OCI-LY1 (cell line): ENCODE measurements at regions not wholly inside any gene's neighbourhood (a gene's known extent, or its start where the extent isn't known, plus 50 kb on each side); places are given as distances from the start of the nearest gene placed in this dataset.

Experiments
- H2AFZ ChIP-seq: fragments of 200-600 bp; sonication (generic), shearing (Covaris generic); 2 replicates; pipeline ENCODE4 v1.6.0; 2014; ENCODE audit warnings: antibody characterized with exemption, mild to moderate bottlenecking, low read length
- H3F3A ChIP-seq: fragments of 200-600 bp; sonication (generic), shearing (Covaris generic); 2 replicates; pipeline ENCODE4 v1.6.0; 2014; ENCODE audit warnings: mild to moderate bottlenecking, antibody characterized with exemption, low read length, moderate library complexity; ENCODE audit not compliant: insufficient read depth
- H3K27ac ChIP-seq: fragments of 200-600 bp; sonication (generic); 2 replicates; pipeline ENCODE4 v1.5.1; 2014; ENCODE audit warnings: low read length, mixed run types, mild to moderate bottlenecking, low read depth; ENCODE audit not compliant: poor library complexity, severe bottlenecking
- H3K27me3 ChIP-seq: fragments of 200-600 bp; sonication (generic); 2 replicates; pipeline ENCODE4 v1.6.0; 2014; ENCODE audit warnings: antibody characterized with exemption, mild to moderate bottlenecking, low read length, moderate library complexity; ENCODE audit not compliant: insufficient read depth
- H3K36me3 ChIP-seq: fragments of 200-600 bp; sonication (generic); 2 replicates; pipeline ENCODE4 v1.6.1; 2014; ENCODE audit warnings: mild to moderate bottlenecking, antibody characterized with exemption, low read length, moderate library complexity, mixed read lengths; ENCODE audit not compliant: insufficient read depth
- H3K4me1 ChIP-seq: fragments of 200-600 bp; sonication (generic); 2 replicates; pipeline ENCODE4 v1.5.1; 2014; ENCODE audit warnings: mild to moderate bottlenecking, low read length, moderate library complexity; ENCODE audit not compliant: insufficient read depth, severe bottlenecking
- H3K4me2 ChIP-seq: fragments of 200-600 bp; sonication (generic), shearing (Covaris generic); 2 replicates; pipeline ENCODE4 v1.6.1; 2014; ENCODE audit warnings: low read length
- H3K4me3 ChIP-seq: fragments of 200-600 bp; sonication (generic); 2 replicates; pipeline ENCODE4 v1.5.1; 2014; ENCODE audit warnings: low read length, low read depth, mild to moderate bottlenecking, mixed read lengths; ENCODE audit not compliant: poor library complexity, severe bottlenecking
- H3K79me2 ChIP-seq: fragments of 200-600 bp; shearing (Covaris generic); 2 replicates; pipeline ENCODE4 v1.6.1; 2016; ENCODE audit warnings: mixed run types, low read length, mixed read lengths; ENCODE audit not compliant: insufficient read depth
- H3K9ac ChIP-seq: fragments of 200-600 bp; sonication (generic), shearing (Covaris generic); 2 replicates; pipeline ENCODE4 v1.6.1; 2014; ENCODE audit warnings: mild to moderate bottlenecking, low read length, mixed read lengths
- H3K9me2 ChIP-seq: fragments of 200-600 bp; sonication (generic), shearing (Covaris generic); 2 replicates; pipeline ENCODE4 v1.6.1; 2014; ENCODE audit warnings: low read depth, mild to moderate bottlenecking, low read length, mixed read lengths
- H3K9me3 ChIP-seq: fragments of 200-600 bp; shearing (Covaris generic); 2 replicates; pipeline ENCODE4 v1.6.1; 2014; ENCODE audit warnings: low read length, mixed read lengths
- H4K20me1 ChIP-seq: fragments of 200-600 bp; sonication (generic), shearing (Covaris generic); 2 replicates; pipeline ENCODE4 v1.6.0; 2016; ENCODE audit warnings: mild to moderate bottlenecking, low read length; ENCODE audit not compliant: insufficient read depth
- EZH2 ChIP-seq: fragments of 200-600 bp; sonication (generic), shearing (Covaris generic); IDR thresholded peaks from 2 replicates; pipeline ENCODE4 v1.8.0; 2017; ENCODE audit warnings: borderline replicate concordance, mixed run types, mild to moderate bottlenecking, antibody characterized with exemption, low read length, moderate library complexity, mixed read lengths
- TF ChIP-seq, protein P1 (sequence below): fragments of 200-600 bp; sonication (generic), shearing (Covaris generic); IDR thresholded peaks from 2 replicates; pipeline ENCODE4 v1.5.1; 2017; ENCODE audit warnings: mild to moderate bottlenecking, antibody characterized with exemption, low read length, moderate library complexity, mixed read lengths

DNA sequence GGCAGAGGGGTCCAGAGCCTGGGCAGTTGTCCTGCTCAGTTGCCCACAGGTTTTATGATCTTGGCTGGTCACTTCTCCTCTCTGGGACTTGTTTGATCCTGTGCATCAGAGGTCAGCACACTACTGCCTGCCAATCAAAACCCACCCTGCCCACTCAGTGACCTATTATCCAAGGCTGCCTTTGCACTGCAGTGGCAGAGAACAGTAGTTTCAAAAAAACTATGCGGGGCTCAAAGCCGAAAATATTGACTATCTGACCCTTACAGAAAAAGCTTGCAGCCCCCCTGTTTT lies 218.2 kb downstream of the CYP26B1 start:
- Histone ChIP-seq H4K20me1 (no peaks in the 10 kb centered on the region), H2AFZ (no peak overlapping the region), H3K27me3 (no peaks in the 10 kb centered on the region), H3K27ac (no peak overlapping the region), H3K36me3 (no peaks in the 10 kb centered on the region), H3K9me2 (no peaks in the 10 kb centered on the region), H3K9ac (no peak overlapping the region), H3K9me3 (no peaks in the 10 kb centered on the region), H3F3A (no peaks in the 10 kb centered on the region), H3K79me2 (no peaks in the 10 kb centered on the region), H3K4me3 (no peak overlapping the region), H3K4me2 (no peak overlapping the region), H3K4me1 (no peaks in the 10 kb centered on the region)
- TF ChIP-seq EZH2, result no peak
- TF ChIP-seq, protein P1, sequence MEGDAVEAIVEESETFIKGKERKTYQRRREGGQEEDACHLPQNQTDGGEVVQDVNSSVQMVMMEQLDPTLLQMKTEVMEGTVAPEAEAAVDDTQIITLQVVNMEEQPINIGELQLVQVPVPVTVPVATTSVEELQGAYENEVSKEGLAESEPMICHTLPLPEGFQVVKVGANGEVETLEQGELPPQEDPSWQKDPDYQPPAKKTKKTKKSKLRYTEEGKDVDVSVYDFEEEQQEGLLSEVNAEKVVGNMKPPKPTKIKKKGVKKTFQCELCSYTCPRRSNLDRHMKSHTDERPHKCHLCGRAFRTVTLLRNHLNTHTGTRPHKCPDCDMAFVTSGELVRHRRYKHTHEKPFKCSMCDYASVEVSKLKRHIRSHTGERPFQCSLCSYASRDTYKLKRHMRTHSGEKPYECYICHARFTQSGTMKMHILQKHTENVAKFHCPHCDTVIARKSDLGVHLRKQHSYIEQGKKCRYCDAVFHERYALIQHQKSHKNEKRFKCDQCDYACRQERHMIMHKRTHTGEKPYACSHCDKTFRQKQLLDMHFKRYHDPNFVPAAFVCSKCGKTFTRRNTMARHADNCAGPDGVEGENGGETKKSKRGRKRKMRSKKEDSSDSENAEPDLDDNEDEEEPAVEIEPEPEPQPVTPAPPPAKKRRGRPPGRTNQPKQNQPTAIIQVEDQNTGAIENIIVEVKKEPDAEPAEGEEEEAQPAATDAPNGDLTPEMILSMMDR, result no peak

DNA sequence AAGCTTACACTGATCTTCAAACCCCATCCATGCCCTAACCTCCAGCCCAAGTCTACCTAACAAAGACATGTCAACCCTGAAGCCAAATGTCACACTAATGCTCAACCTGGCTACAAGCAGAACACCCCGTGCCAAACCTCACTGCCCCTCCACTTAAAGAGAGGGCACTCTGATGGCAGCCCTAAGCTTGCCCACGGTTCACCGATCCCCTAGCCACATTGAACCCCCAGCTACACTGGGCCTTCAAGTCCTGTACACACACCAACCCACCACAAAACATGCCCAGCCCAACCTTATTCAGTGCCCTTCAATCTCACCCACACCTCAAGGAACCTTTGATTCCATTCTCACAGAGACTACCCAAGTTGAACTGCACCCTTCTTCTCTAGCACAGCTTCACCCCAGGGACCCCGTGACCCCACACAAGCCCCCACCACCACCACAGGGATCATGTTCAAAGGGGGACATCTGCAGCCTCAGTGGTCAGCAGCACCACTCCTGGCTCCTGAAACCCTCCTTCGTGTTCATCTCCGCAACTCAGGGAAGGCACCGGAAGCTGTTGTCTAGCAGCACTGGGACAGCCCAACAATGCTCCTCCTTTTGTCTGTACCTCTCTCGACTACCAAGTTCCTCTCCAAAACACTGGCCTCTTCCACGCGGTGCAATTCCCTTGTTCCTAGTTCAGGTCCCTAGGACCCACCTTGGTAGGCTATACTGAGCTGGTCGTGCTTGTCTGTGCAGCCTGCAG lies 218.8 kb downstream of the CYP26B1 start:
- Histone ChIP-seq H3K36me3 (no peaks in the 10 kb centered on the region), H3K9me2 (no peaks in the 10 kb centered on the region), H3K9ac (no peak overlapping the region), H3K4me2 (no peak overlapping the region), H3K79me2 (no peaks in the 10 kb centered on the region), H3K27ac (no peak overlapping the region), H4K20me1 (no peaks in the 10 kb centered on the region), H3K4me1 (no peaks in the 10 kb centered on the region), H3K4me3 (no peak overlapping the region), H2AFZ (no peak overlapping the region), H3K27me3 (no peaks in the 10 kb centered on the region), H3K9me3 (no peaks in the 10 kb centered on the region), H3F3A (no peaks in the 10 kb centered on the region)
- TF ChIP-seq, protein P1, result no peak
- TF ChIP-seq EZH2, result no peak

DNA sequence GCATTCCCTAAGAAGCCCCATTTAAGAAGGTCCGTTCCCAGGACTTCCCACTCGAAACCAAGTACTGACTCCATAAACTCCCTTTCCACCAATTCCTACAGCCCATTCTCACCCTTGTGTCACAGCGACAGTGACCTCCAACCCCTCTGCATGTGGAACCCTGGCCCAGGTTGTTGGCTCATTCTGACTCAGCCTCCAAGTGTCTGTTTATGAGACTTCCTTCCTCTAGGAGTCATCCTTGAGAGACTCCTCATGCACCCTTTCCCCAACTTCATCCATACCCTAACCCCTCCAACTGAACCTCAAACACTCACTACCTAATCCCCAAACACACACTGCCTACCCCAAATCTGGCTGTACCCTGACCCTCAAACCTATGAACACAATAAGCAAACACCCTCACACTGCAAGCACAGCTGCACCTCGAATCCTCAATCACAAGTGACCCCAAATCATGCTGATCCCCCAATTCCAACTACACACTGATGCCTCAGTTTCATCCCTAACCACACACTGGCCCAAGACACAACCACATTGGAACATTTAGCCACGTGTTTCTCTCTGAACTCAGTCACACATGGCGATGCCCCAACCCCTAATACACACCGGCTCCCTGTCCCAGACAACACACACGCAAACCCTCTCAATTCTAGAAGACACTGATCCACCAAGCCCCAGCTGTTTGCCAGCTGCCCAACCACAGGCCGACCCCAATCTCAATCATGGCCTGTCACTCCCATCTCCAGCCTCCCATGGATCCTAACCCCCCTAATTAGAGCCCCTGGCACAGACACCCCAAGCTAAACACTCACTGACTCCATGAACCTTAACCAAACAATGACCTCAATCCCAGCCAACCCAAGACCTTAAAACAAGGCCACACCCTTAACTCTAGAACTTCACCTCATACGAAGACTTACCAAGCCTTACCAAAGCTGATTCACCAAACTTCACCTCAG lies 219.6 kb downstream of the CYP26B1 start:
- Histone ChIP-seq H3F3A (no peaks in the 10 kb centered on the region), H3K27ac (no peak overlapping the region), H2AFZ (no peak overlapping the region), H3K27me3 (no peaks in the 10 kb centered on the region), H4K20me1 (no peaks in the 10 kb centered on the region), H3K4me2 (no peak overlapping the region), H3K79me2 (no peaks in the 10 kb centered on the region), H3K36me3 (no peaks in the 10 kb centered on the region), H3K9ac (no peak overlapping the region), H3K4me3 (no peak overlapping the region), H3K4me1 (no peaks in the 10 kb centered on the region), H3K9me3 (no peaks in the 10 kb centered on the region), H3K9me2 (no peaks in the 10 kb centered on the region)
- TF ChIP-seq EZH2, result no peak
- TF ChIP-seq, protein P1, result no peak
